ENCODE measurements at regions not wholly inside any gene's neighbourhood (a gene's known extent, or its start where the extent isn't known, plus 50 kb on each side); places are given as distances from the start of the nearest gene placed in this dataset.

GRCh38 chr5:34530637-34531036 is 125.5 kb upstream of the RAI14 start:
- Mint-ChIP-seq H3K27ac (no peak overlapping the region), H3K4me1 (ENCODE audit: low read depth) (peaks cover 12% of the 10 kb centered on the region), H3K4me3 (ENCODE audit: low read depth) (no peak overlapping the region), H3K9me3 (ENCODE audit: low read depth) (no peaks in the 10 kb centered on the region), H3K27me3 (no peaks in the 10 kb centered on the region), H3K36me3 (ENCODE audit: insufficient read depth) (no peaks in the 10 kb centered on the region)
- TF ChIP-seq CTCF (IDR thresholded peaks at IDR 0.05; ENCODE audit: unreplicated experiment) = no peak
- no peak for DNase-seq (ENCODE audit: low spot score, unreplicated experiment)

- no peak overlapping the region for H3K4me3 Mint-ChIP-seq (ENCODE audit: low read depth)
- H3K27me3 Mint-ChIP-seq = no peaks in the 10 kb centered on the region
- no peak overlapping the region for H3K27ac Mint-ChIP-seq
- H3K9me3 Mint-ChIP-seq (ENCODE audit: low read depth) = peaks cover 3% of the 10 kb centered on the region
- H3K36me3 Mint-ChIP-seq (ENCODE audit: insufficient read depth) = no peaks in the 10 kb centered on the region
- no peak for DNase-seq (ENCODE audit: low spot score, unreplicated experiment)
- peaks cover 19% of the 10 kb centered on the region for H3K4me1 Mint-ChIP-seq (ENCODE audit: low read depth)
- no peak for TF ChIP-seq CTCF (IDR thresholded peaks at IDR 0.05; ENCODE audit: unreplicated experiment)
These were observed 124.3 kb upstream of the RAI14 start for GRCh38 chr5:34531751-34532360.

- Mint-ChIP-seq H3K27ac (no peak overlapping the region), H3K9me3 (ENCODE audit: low read depth) (peaks cover 3% of the 10 kb centered on the region), H3K4me1 (ENCODE audit: low read depth) (peaks cover 17% of the 10 kb centered on the region), H3K4me3 (ENCODE audit: low read depth) (no peak overlapping the region), H3K27me3 (no peaks in the 10 kb centered on the region), H3K36me3 (ENCODE audit: insufficient read depth) (no peaks in the 10 kb centered on the region)
- DNase-seq (ENCODE audit: low spot score, unreplicated experiment) = no peak
- TF ChIP-seq CTCF (IDR thresholded peaks at IDR 0.05; ENCODE audit: unreplicated experiment) = no peak
These were observed 122.3 kb upstream of the RAI14 start for GRCh38 chr5:34533582-34534522.

GRCh38 chr5:34534523-34535103 is 121.5 kb upstream of the RAI14 start:
- Mint-ChIP-seq H3K27ac (no peak overlapping the region), H3K36me3 (ENCODE audit: insufficient read depth) (no peaks in the 10 kb centered on the region), H3K4me1 (ENCODE audit: low read depth) (peaks cover 17% of the 10 kb centered on the region), H3K9me3 (ENCODE audit: low read depth) (peaks cover 3% of the 10 kb centered on the region), H3K4me3 (ENCODE audit: low read depth) (no peak overlapping the region), H3K27me3 (no peaks in the 10 kb centered on the region)
- no peak for TF ChIP-seq CTCF (IDR thresholded peaks at IDR 0.05; ENCODE audit: unreplicated experiment)
- no peak for DNase-seq (ENCODE audit: low spot score, unreplicated experiment)

- Mint-ChIP-seq H3K27me3 (no peaks in the 10 kb centered on the region), H3K9me3 (ENCODE audit: low read depth) (peaks cover 3% of the 10 kb centered on the region), H3K27ac (peak overlapping the region; percentile 18), H3K36me3 (ENCODE audit: insufficient read depth) (no peaks in the 10 kb centered on the region), H3K4me1 (ENCODE audit: low read depth) (peaks cover 18% of the 10 kb centered on the region), H3K4me3 (ENCODE audit: low read depth) (no peak overlapping the region)
- no peak for DNase-seq (ENCODE audit: low spot score, unreplicated experiment)
- TF ChIP-seq CTCF (IDR thresholded peaks at IDR 0.05; ENCODE audit: unreplicated experiment) = no peak
These were observed 120.7 kb upstream of the RAI14 start for GRCh38 chr5:34535433-34535832.
